T-helper 2 cell treated with Interferon-gamma antibody and Interleukin-4, amounts not matched to agents 5 μg/mL and 100 μg/mL, for 36 hours (primary cell): ENCODE measurements at regions not wholly inside any gene's neighbourhood (a gene's known extent, or its start where the extent isn't known, plus 50 kb on each side); places are given as distances from the start of the nearest gene placed in this dataset.
"Not testable (repeated sequence)": the region's sequence is repeated elsewhere in the genome, so short reads cannot be mapped to it uniquely, and the experiment has no call there.

ENCODE experiments used
- DNase-seq: peaks from one replicate; pipeline ENCODE4 v3.0.0; 2021; ENCODE audit warnings: low spot score
- H3K27ac Mint-ChIP-seq: one replicate; pipeline ENCODE4 v1.8.0; 2021; ENCODE audit warnings: mild to moderate bottlenecking, mixed read lengths
- H3K27me3 Mint-ChIP-seq: one replicate; pipeline ENCODE4 v1.8.0; 2021; ENCODE audit warnings: low read depth, mixed read lengths
- H3K36me3 Mint-ChIP-seq: one replicate; pipeline ENCODE4 v1.8.0; 2021; ENCODE audit warnings: low read depth, mixed read lengths
- H3K4me1 Mint-ChIP-seq: one replicate; pipeline ENCODE4 v1.8.0; 2021; ENCODE audit warnings: low read depth, mixed read lengths
- H3K4me3 Mint-ChIP-seq: one replicate; pipeline ENCODE4 v1.8.0; 2022; ENCODE audit warnings: mild to moderate bottlenecking, moderate library complexity, mixed read lengths
- H3K9me3 Mint-ChIP-seq: one replicate; pipeline ENCODE4 v1.8.0; 2021; ENCODE audit warnings: mixed read lengths

- H3K4me1 Mint-ChIP-seq = no peaks in the 10 kb centered on the region
- no peaks in the 10 kb centered on the region for H3K36me3 Mint-ChIP-seq
- H3K27me3 Mint-ChIP-seq = peaks cover 6% of the 10 kb centered on the region
- DNase-seq = no peak
- H3K9me3 Mint-ChIP-seq = no peaks in the 10 kb centered on the region
- no peak overlapping the region for H3K27ac Mint-ChIP-seq
- H3K4me3 Mint-ChIP-seq = no peak overlapping the region
Measured at GRCh38 chr11:8763070-8763685, 80.6 kb downstream of the RPL27A start.

- H3K4me3 Mint-ChIP-seq = no peak overlapping the region
- no peaks in the 10 kb centered on the region for H3K4me1 Mint-ChIP-seq
- no peaks in the 10 kb centered on the region for H3K9me3 Mint-ChIP-seq
- H3K27ac Mint-ChIP-seq = no peak overlapping the region
- DNase-seq = no peak
- H3K36me3 Mint-ChIP-seq = no peaks in the 10 kb centered on the region
- H3K27me3 Mint-ChIP-seq = peaks cover 5% of the 10 kb centered on the region
Measured at GRCh38 chr11:8765294-8765693, 82.7 kb downstream of the RPL27A start.

- Mint-ChIP-seq H3K4me1 (no peaks in the 10 kb centered on the region), H3K36me3 (no peaks in the 10 kb centered on the region), H3K27ac (no peak overlapping the region), H3K27me3 (peaks cover 5% of the 10 kb centered on the region), H3K9me3 (no peaks in the 10 kb centered on the region), H3K4me3 (no peak overlapping the region)
- no peak for DNase-seq
Measured at GRCh38 chr11:8766043-8766987, 83.7 kb downstream of the RPL27A start.

- Mint-ChIP-seq H3K27me3 (peaks cover 5% of the 10 kb centered on the region), H3K4me1 (no peaks in the 10 kb centered on the region), H3K36me3 (no peaks in the 10 kb centered on the region), H3K9me3 (no peaks in the 10 kb centered on the region), H3K27ac (no peak overlapping the region), H3K4me3 (no peak overlapping the region)
- no peak for DNase-seq
Measured at GRCh38 chr11:8766988-8767374, 84.4 kb downstream of the RPL27A start.

GRCh38 chr11:8767466-8768142, 85.0 kb downstream of the RPL27A start:
- no peak for DNase-seq
- Mint-ChIP-seq H3K4me1 (no peaks in the 10 kb centered on the region), H3K9me3 (no peaks in the 10 kb centered on the region), H3K27ac (no peak overlapping the region), H3K27me3 (peaks cover 5% of the 10 kb centered on the region), H3K4me3 (no peak overlapping the region), H3K36me3 (no peaks in the 10 kb centered on the region)

- no peaks in the 10 kb centered on the region for H3K9me3 Mint-ChIP-seq
- no peak for DNase-seq
Measured at GRCh38 chr11:8768625-8769333, 86.2 kb downstream of the RPL27A start.

GRCh38 chr11:8772571-8773519, 90.3 kb downstream of the RPL27A start:
- no peak overlapping the region for H3K27ac Mint-ChIP-seq
- DNase-seq = no peak
- H3K4me1 Mint-ChIP-seq = peaks cover 8% of the 10 kb centered on the region
- H3K4me3 Mint-ChIP-seq = no peak overlapping the region
- no peaks in the 10 kb centered on the region for H3K36me3 Mint-ChIP-seq
- no peaks in the 10 kb centered on the region for H3K9me3 Mint-ChIP-seq
- H3K27me3 Mint-ChIP-seq = no peaks in the 10 kb centered on the region

More at GRCh38 chr11:8768625-8769333, 86.2 kb downstream of the RPL27A start:
- peaks cover 2% of the 10 kb centered on the region for H3K27me3 Mint-ChIP-seq
- peaks cover 4% of the 10 kb centered on the region for H3K4me1 Mint-ChIP-seq
- no peak overlapping the region for H3K4me3 Mint-ChIP-seq
- H3K36me3 Mint-ChIP-seq = no peaks in the 10 kb centered on the region
- H3K27ac Mint-ChIP-seq = no peak overlapping the region

GRCh38 chr11:8773916-8774539, 91.4 kb downstream of the RPL27A start:
- H3K9me3 Mint-ChIP-seq = no peaks in the 10 kb centered on the region
- no peaks in the 10 kb centered on the region for H3K27me3 Mint-ChIP-seq
- no peaks in the 10 kb centered on the region for H3K36me3 Mint-ChIP-seq
- H3K4me1 Mint-ChIP-seq = peaks cover 8% of the 10 kb centered on the region
- no peak overlapping the region for H3K4me3 Mint-ChIP-seq
- no peak overlapping the region for H3K27ac Mint-ChIP-seq
- DNase-seq = no peak

- H3K4me1 Mint-ChIP-seq, H3K27me3 Mint-ChIP-seq, H3K4me3 Mint-ChIP-seq, H3K36me3 Mint-ChIP-seq, DNase-seq, H3K9me3 Mint-ChIP-seq, H3K27ac Mint-ChIP-seq: not testable (repeated sequence)
Measured at GRCh38 chr11:8774916-8775315, 92.3 kb downstream of the RPL27A start.

- H3K4me3 Mint-ChIP-seq = no peak overlapping the region
Measured at GRCh38 chr11:8775332-8775731, 92.7 kb downstream of the RPL27A start.

GRCh38 chr11:8775734-8776133, 93.1 kb downstream of the RPL27A start:
- no peak for DNase-seq
- no peaks in the 10 kb centered on the region for H3K36me3 Mint-ChIP-seq
- no peak overlapping the region for H3K4me3 Mint-ChIP-seq
- H3K27me3 Mint-ChIP-seq = peaks cover 3% of the 10 kb centered on the region
- H3K4me1 Mint-ChIP-seq = peaks cover 8% of the 10 kb centered on the region
- H3K27ac Mint-ChIP-seq = no peak overlapping the region
- no peaks in the 10 kb centered on the region for H3K9me3 Mint-ChIP-seq

More at GRCh38 chr11:8775332-8775731, 92.7 kb downstream of the RPL27A start:
- Mint-ChIP-seq H3K27ac (no peak overlapping the region), H3K36me3 (no peaks in the 10 kb centered on the region), H3K9me3 (no peaks in the 10 kb centered on the region), H3K27me3 (no peaks in the 10 kb centered on the region), H3K4me1 (peaks cover 8% of the 10 kb centered on the region)
- no peak for DNase-seq

- no peak overlapping the region for H3K4me3 Mint-ChIP-seq
- no peaks in the 10 kb centered on the region for H3K9me3 Mint-ChIP-seq
- H3K27me3 Mint-ChIP-seq = peaks cover 7% of the 10 kb centered on the region
- peaks cover 8% of the 10 kb centered on the region for H3K4me1 Mint-ChIP-seq
- no peak for DNase-seq
- H3K27ac Mint-ChIP-seq = no peak overlapping the region
- H3K36me3 Mint-ChIP-seq = no peaks in the 10 kb centered on the region
Measured at GRCh38 chr11:8776209-8776608, 93.6 kb downstream of the RPL27A start.
